ENCODE measurements at regions not wholly inside any gene's neighbourhood (a gene's known extent, or its start where the extent isn't known, plus 50 kb on each side); places are given as distances from the start of the nearest gene placed in this dataset.

GRCh38 chr5:133778636-133779035 lies 166.3 kb upstream of the FSTL4 start (continued):
- no peak for TF ChIP-seq CHD7 (IDR thresholded peaks at IDR 0.05; ENCODE audit: insufficient replicate concordance, low read length)
- no peak for TF ChIP-seq SP1 (IDR thresholded peaks at IDR 0.05; ENCODE audit: low read depth, low read length)
- TF ChIP-seq CHD2 (IDR thresholded peaks at IDR 0.05; ENCODE audit: low read length), result no peak
- TF ChIP-seq JUND (IDR thresholded peaks at IDR 0.05; ENCODE audit: low read length), result no peak
- TF ChIP-seq TEAD4 (IDR thresholded peaks at IDR 0.05; ENCODE audit: low read depth, low read length), result no peak
- TF ChIP-seq RFX5 (IDR thresholded peaks at IDR 0.05; ENCODE audit: borderline replicate concordance, low read depth, low read length), result no peak
- no peak for TF ChIP-seq TBP (IDR thresholded peaks at IDR 0.05; ENCODE audit: low read depth, low read length)
- no peak for TF ChIP-seq SP4 (IDR thresholded peaks at IDR 0.05; ENCODE audit: low read length)
- TF ChIP-seq GABPA (IDR thresholded peaks at IDR 0.05; ENCODE audit: borderline replicate concordance, insufficient read depth, low read length), result no peak
- TF ChIP-seq SIN3A (conservative IDR thresholded peaks at IDR 0.05 in 1 of 2, IDR thresholded peaks at IDR 0.05 in 1 of 2; ENCODE audit: low read depth in 1 of 2, low read length in 2 of 2), result no peak
- no peak for TF ChIP-seq POLR2A (IDR thresholded peaks at IDR 0.05; ENCODE audit: control extremely low read depth in 1 of 2, low read depth in 2 of 2, low read length in 2 of 2)
